ENCODE measurements at regions not wholly inside any gene's neighbourhood (a gene's known extent, or its start where the extent isn't known, plus 50 kb on each side); places are given as distances from the start of the nearest gene placed in this dataset.

DNA sequence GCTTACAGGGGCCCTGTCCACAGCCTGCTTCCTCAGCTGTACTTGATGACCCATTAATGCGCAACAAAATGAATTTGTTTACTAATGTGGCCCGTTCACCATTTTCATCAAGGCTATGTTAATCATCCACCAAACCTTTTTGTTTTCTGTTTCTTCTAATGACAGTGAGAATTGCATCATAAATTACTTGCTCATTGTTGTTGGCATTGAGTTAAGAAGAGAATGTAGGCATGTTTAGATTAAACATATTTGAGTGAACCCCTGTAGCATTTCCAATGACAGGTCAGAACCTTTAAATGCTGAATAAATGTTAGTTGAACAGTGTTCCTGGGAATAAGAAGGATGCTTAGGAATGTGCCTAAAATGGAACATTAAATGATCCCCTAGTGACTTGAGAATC, 183.4 kb downstream of the SPRY1 start:
- Histone ChIP-seq H3K9me3 (ENCODE audit: low read length) (no peaks in the 10 kb centered on the region; the same call in 1 of the 2 replicates), H4K20me1 (ENCODE audit: insufficient read depth, low read length) (no peaks in the 10 kb centered on the region), H3K27ac (ENCODE audit: low read depth, low read length, poor library complexity, severe bottlenecking) (no peak overlapping the region), H3K4me1 (ENCODE audit: insufficient read depth, low read length, poor library complexity, severe bottlenecking) (no peaks in the 10 kb centered on the region), H3K79me2 (ENCODE audit: insufficient read depth, low read depth, low read length) (no peaks in the 10 kb centered on the region), H3K36me3 (ENCODE audit: insufficient read depth, low read length) (no peaks in the 10 kb centered on the region), H3K4me3 (ENCODE audit: low read depth, low read length, poor library complexity, severe bottlenecking) (no peak overlapping the region), H3K4me2 (ENCODE audit: low read length) (no peak overlapping the region), H2AFZ (ENCODE audit: low read length) (no peak overlapping the region), H3K9me2 (ENCODE audit: insufficient read depth, low read length) (no peaks in the 10 kb centered on the region)
- ChIA-PET CTCF (ENCODE audit: unreplicated experiment) (no interaction called here), POLR2A (no interaction called here)
- TF ChIP-seq CTCF (conservative IDR thresholded peaks at IDR 0.05; ENCODE audit: low read length) (no peak), EZH2phosphoT487 (IDR thresholded peaks at IDR 0.05; ENCODE audit: borderline replicate concordance, low read depth, low read length) (no peak)
- intact Hi-C loops (cut with micrococcal nuclease; ENCODE audit: unreplicated experiment) = no loop called here
- BruUV-seq (replicated peaks) = no TSS peak
- no peak for DNase-seq (ENCODE audit: low spot score)

DNA sequence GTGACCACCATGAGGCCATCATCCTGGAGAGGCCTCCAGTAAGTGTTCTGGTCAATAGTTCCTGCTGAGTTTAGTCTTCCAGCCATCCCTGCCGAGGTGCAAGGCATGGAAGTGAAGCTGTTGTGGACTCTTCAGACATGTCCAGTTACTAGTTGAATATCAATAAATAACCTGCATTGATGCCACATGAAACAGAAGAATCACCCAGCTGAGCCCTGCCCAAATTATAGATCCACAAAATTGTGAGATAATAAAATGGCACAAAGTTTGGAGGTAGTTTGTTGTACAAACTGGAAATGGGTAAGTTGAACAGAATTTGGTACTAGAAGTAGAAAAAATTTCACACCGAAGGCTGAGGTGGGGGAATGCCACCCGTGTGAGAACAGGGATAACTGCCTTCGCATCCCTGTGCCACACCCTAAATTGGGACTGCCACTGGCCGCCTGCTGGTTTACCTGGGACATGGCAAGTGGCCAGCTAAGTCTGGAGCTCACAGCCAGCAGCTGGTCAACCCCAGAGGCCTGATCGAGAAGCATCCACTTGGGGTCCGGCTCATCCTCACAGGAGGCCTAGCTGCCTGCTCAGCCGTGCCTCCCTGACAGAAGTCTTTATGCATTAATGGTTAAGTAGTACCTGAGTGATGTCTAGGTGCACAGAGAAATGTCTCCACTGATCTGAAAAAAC, 184.5 kb downstream of the SPRY1 start:
- Histone ChIP-seq H3K9me3 (ENCODE audit: low read length) (no peaks in the 10 kb centered on the region; the same call in 1 of the 2 replicates), H3K4me1 (ENCODE audit: insufficient read depth, low read length, poor library complexity, severe bottlenecking) (no peaks in the 10 kb centered on the region), H3K79me2 (ENCODE audit: insufficient read depth, low read depth, low read length) (no peaks in the 10 kb centered on the region), H3K4me3 (ENCODE audit: low read depth, low read length, poor library complexity, severe bottlenecking) (no peak overlapping the region), H3K27ac (ENCODE audit: low read depth, low read length, poor library complexity, severe bottlenecking) (no peak overlapping the region), H3K9me2 (ENCODE audit: insufficient read depth, low read length) (no peaks in the 10 kb centered on the region), H2AFZ (ENCODE audit: low read length) (no peak overlapping the region), H4K20me1 (ENCODE audit: insufficient read depth, low read length) (no peaks in the 10 kb centered on the region), H3K36me3 (ENCODE audit: insufficient read depth, low read length) (no peaks in the 10 kb centered on the region), H3K4me2 (ENCODE audit: low read length) (no peak overlapping the region)
- POLR2A ChIA-PET = no interaction called here
- TF ChIP-seq EZH2phosphoT487 (IDR thresholded peaks at IDR 0.05; ENCODE audit: borderline replicate concordance, low read depth, low read length) = no peak
- TF ChIP-seq CTCF (conservative IDR thresholded peaks at IDR 0.05; ENCODE audit: low read length) = no peak
- BruUV-seq (replicated peaks) = no TSS peak
- CTCF ChIA-PET (ENCODE audit: unreplicated experiment) = no interaction called here
- intact Hi-C loops (cut with micrococcal nuclease; ENCODE audit: unreplicated experiment) = no loop called here
- DNase-seq (ENCODE audit: low spot score) = peak; percentile 7

DNA sequence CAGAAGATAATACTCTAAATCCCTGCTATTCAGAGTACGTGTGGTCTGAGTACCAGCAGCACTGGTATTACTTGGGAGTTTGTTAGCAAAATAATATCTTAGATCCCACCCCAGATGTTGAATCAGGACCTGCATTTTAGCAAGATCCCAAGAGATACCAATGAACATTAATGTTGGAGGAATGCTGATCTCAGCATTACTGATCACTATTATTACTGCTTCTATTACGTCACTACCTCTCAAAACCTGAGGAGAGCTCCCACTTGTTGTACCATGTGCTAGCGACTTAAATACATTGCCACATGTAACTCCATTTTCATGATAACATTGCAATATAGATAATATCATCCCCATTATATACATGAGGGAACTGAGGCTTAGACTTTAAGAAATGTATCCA, 185.2 kb downstream of the SPRY1 start:
- BruUV-seq (replicated peaks) = no TSS peak
- ChIA-PET CTCF (ENCODE audit: unreplicated experiment) (no interaction called here), POLR2A (no interaction called here)
- no peak overlapping the region for H3K4me2 ChIP-seq (ENCODE audit: low read length)
- no peak for TF ChIP-seq EZH2phosphoT487 (IDR thresholded peaks at IDR 0.05; ENCODE audit: borderline replicate concordance, low read depth, low read length)
- TF ChIP-seq CTCF (conservative IDR thresholded peaks at IDR 0.05; ENCODE audit: low read length) = no peak
- no peak overlapping the region for H2AFZ ChIP-seq (ENCODE audit: low read length)
- no peak overlapping the region for H3K27ac ChIP-seq (ENCODE audit: low read depth, low read length, poor library complexity, severe bottlenecking)
- no peaks in the 10 kb centered on the region; the same call in 1 of the 2 replicates for H3K9me3 ChIP-seq (ENCODE audit: low read length)
- H3K79me2 ChIP-seq (ENCODE audit: insufficient read depth, low read depth, low read length) = no peaks in the 10 kb centered on the region
- no peaks in the 10 kb centered on the region for H3K9me2 ChIP-seq (ENCODE audit: insufficient read depth, low read length)
- intact Hi-C loops (cut with micrococcal nuclease; ENCODE audit: unreplicated experiment) = no loop called here
- no peaks in the 10 kb centered on the region for H3K36me3 ChIP-seq (ENCODE audit: insufficient read depth, low read length)
- no peaks in the 10 kb centered on the region for H3K4me1 ChIP-seq (ENCODE audit: insufficient read depth, low read length, poor library complexity, severe bottlenecking)
- no peaks in the 10 kb centered on the region for H4K20me1 ChIP-seq (ENCODE audit: insufficient read depth, low read length)
- no peak for DNase-seq (ENCODE audit: low spot score)
- no peak overlapping the region for H3K4me3 ChIP-seq (ENCODE audit: low read depth, low read length, poor library complexity, severe bottlenecking)

All from OCI-LY7 (cell line).